HG02571 (cell line): ENCODE measurements at regions not wholly inside any gene's neighbourhood (a gene's known extent, or its start where the extent isn't known, plus 50 kb on each side); places are given as distances from the start of the nearest gene placed in this dataset.

Source experiments
- ATAC-seq: cut with Tn5 transposase; IDR thresholded peaks from one replicate; pipeline ENCODE4 v1.9.1; 2021; ENCODE audit warnings: mild to moderate bottlenecking, moderate library complexity; ENCODE audit not compliant: unreplicated experiment

DNA sequence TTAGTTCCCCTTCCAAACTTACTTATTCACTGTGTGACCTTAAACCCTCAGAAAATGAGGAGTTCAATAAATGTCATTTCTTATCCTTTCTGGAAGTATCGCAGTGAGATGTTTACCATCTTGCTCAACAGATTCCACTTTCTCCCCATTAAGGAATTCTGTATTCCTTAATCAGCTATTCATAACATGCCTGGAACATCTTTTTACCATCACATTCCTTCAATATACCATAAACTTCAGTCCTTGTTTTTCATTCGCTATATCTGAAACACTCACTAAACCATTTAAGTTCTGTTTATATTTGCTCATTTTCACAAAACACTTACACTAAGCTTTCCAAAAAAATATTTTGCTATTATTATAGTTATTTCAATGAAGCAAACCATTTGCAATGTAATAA lies 1158.6 kb downstream of the CDH12 start:
- ATAC-seq = no peak

DNA sequence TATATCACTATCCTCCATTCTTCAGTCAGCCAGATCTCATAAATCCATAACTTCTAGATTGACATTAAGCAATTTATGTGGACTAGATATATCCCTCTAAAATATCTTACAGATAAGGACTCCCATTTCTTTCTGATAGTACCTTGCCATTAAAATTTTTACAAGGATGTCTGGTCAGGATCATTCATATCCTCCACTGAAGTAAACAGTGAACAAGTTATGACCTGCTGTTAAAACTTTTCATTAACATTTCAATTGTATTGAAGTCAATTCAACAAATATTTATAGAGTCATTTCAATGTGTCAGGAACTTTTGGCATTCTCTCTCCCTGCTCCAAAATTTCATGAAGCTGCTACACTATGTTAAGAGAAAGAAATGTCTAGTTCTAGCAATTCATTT lies 1159.6 kb downstream of the CDH12 start:
- no peak for ATAC-seq

DNA sequence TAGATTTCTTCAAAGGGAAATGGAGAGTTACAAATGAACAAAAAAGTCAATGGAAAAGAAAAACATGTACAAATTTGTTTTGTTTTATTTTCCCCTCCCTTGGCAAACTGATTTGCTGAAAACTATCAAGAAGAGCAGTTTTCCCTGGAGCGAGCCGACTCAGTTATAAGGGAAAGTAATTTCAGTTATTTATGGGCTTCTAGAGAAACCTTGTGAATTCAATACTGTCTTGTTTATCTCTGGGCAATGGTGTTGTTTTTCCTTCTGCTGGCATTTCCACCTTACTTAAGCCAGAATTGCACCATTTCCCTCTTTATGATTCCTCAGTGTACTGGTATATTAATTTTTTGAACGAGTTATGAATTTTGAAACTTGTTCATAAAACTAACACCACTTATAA lies 1163.6 kb downstream of the CDH12 start:
- ATAC-seq = no peak

DNA sequence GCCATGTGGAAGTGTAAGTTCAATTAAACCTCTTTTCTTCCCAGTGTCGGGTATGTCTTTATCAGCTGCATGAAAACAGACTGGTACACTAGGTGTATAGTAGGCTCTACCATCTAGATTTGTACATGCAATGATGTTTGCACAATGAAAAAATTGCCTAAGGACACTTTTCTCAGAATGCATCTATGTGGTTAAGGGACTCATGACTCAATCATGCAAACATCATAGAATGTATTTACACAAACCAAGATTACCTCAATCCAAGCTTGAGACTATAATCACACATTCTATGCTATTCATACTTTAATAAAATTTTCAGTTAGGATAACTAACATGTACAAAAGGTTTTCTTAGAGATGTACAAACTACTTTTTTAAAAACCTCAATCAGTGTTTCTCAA lies 1164.5 kb downstream of the CDH12 start:
- ATAC-seq = no peak

DNA sequence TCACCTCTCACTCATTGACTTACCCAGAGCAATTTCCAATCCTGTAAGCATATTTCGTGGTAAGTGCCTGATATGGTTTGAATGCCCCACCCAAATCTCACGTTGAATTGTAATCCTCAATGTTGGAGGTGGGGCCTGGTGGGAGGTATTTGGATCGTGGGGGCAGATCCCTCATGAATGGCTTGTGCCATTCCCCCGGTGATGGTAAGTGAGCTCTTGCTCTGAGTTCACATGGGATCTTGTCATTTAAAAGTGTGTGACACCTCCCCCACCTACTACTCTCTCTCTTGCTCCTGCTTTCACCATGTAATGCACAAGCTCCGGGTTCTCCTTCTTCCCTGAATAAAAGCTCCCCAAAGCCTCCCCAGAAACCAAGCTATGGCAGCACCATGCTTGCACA lies 1165.5 kb downstream of the CDH12 start:
- ATAC-seq = no peak

DNA sequence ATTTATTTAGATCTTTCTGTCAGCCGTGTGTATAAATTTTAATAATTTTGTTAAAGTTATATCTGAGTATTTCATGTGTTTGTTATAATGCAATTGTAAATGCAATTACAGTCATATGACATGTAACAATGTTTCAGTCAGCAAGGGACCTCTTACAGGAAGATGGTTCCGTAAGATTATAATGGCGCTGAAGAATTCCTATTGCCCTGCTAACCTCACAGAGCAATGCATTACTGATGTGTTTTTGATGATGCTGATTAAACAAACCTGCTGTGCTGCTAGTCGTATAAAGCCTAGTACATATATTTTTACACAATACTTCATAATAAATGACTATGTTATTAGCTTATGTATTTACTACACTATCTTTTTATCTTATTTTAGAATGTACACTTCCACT lies 1166.4 kb downstream of the CDH12 start:
- no peak for ATAC-seq

DNA sequence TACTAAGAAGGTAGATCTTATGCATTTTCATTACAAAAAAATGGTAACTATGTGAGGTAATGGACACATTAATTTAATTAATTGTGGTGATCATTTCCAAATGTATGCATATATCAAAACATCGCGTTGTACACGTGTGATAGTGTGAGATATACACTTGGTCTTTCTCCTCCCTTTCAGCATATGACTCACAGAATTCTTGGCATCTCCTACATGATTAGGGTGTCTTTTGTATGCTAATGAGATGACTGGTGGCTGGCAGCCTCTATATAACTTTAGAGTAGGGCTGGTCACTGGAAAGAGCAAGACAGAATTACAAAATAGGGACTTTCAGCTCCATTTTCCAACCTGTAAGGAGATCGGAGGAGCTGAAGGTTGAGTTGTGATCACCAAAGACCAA lies 1167.6 kb downstream of the CDH12 start:
- no peak for ATAC-seq

DNA sequence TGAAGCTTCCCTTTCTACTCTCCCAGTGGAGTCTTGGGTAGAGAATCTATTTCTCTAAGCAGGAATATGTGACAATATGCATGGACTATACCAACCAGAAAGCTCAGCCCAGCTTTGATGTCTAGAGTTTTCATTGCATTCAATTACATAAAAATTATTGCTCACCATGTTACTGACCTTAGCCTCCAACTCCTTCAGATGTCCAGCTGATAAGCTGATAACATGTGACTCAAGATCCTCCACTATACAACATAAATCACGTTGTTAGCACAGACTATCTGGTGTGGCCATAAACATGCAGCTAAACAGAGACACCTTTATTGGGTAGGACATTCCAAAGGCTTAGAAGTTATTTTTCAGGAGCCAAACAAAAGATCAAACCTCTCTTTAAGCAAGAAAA lies 1168.2 kb downstream of the CDH12 start:
- no peak for ATAC-seq

DNA sequence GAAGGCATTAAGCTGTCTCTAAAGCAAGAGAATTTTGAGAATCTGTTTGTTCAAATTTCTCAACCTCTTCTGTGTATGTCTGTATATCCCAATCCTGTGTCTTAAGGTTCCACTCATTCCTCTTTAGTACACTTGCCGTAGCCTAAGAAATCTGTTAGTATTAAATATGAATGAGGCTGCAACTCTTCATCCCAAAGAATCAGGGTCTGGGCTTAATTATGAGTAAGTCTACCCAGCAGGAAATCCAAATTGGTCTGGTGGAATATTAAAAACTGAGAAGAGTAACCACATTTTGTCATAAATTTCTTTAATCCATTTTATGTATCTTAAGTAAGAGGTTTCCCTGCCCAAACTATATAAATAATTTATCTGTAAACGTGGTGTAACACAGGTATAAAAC lies 1171.2 kb downstream of the CDH12 start:
- no peak for ATAC-seq

DNA sequence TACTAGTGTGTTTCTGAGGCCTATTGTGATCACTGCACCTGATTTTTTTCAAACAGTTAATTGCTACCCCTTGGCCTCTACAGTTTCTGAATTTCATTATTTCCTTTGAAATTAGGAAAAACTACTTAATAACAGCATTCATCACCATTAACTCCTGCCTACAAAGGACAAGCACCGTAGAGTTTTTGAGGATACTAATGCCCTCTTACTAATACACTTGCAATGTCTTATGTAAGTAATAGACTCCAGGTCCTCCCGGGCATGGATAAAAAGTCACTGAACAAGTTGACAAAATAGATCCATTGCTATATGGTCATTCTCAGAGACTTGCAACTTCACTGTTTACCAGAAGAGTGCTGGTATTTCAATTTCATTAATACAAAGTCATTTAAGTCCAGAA lies 1172.5 kb downstream of the CDH12 start:
- ATAC-seq = no peak

DNA sequence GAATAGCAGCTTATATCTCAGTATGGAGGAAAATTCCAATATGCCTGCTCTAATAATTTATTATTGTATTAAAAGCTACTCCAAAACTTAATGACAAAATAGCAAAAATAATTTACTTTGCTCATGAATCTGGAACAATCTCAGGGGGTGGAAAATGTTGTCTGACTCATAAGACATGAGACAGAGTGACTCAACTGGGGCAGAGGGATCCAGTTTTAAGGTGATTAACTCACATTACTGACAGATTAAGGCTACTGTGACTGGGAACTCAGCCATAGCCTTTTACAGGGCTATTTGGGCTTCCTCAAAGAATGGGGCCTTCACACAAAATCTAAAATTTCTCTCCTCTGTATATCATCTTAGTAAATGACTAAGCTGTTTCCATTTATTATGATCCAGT lies 1172.9 kb downstream of the CDH12 start:
- ATAC-seq = no peak

DNA sequence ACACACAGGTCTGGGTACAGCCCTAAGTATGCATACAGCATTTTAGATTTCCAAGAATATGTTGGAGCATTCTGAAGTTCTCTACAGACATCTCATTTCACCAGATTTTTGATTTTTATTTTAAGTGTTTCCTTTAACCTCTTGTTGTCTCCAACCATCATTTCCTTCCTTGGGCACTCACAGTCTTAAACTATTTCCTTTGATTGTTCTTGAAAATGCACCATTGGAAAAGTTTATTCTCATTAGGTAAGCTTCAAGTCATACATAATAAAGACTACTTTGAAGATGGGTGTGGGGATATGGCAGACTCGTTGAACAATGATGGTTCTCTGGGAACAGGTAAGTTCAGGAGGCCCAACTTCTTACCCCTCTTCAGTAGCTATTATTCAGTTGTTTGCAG lies 1174.6 kb downstream of the CDH12 start:
- ATAC-seq = no peak

DNA sequence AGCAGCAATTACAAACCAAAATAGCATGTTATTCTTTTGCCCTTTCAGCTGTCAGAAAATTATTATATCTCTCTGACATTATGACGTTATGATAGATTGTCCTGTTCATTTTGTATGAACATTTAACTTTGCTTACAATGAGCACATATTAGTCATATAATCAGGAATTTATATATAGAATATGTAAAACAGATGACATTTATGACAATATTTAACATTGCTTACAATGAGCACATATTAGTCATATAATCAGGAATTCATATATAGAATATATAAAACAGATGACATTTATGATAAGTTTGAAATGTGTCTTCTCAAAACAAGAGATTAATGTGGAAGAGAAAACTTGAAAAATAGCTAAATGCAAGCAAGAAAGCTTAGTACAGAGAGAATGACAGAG lies 1180.2 kb downstream of the CDH12 start:
- ATAC-seq = no peak

DNA sequence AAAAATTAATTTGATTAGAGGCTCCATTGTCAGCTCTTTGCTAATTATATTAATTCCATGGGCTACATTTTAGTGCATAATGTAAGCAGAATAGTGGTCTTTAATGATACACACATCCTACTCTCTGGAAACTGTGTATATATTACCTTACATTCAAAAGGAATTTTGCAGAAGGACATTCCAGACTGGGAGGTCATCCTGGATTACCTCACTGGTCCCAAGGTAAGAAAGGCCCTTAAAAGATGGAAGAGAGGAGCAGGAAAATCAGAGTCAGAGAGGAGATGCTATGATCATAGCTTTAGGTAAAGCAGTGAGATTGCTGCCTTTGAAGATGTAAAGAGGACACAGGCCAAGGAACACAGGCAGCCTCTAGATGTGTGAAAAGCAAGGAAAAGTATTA lies 1180.8 kb downstream of the CDH12 start:
- no peak for ATAC-seq

DNA sequence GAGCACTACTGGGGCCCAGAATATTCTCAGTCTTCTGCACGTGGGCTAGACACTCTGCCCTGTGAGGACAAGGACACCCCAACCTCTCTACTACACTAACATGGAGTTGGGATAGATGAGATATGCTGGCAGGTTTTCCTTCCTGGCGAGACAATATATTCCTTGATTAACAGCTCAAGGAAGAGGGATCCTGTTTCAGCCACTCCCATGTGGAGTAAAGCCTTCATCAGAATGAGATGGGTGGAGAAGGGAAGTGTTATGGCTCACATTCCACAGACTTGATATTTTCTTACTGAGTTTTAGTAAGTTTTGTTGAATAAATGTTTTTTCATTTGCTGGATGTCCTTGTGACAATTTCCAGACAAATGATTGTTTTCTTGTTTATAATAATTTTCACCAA lies 1187.6 kb downstream of the CDH12 start:
- ATAC-seq = no peak

DNA sequence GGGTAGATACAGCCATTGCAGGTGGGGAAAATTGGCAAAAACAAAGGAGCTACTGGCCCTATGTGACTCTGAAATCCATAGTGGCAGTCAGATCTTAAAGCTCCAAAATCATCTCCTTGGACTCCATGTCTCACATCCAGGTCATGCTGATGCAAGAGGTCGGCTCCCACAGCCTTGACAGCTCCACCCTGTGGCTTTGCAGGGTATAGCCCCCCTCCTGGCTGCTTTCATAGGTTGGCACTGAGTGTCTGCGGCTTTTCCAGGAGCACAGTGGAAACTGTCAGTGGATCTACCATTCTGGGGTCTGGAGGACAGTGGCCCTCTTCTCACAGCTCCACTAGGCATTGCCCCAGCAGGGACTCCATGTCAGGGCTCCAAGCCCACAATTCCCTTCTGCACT lies 1190.1 kb downstream of the CDH12 start:
- ATAC-seq = no peak

DNA sequence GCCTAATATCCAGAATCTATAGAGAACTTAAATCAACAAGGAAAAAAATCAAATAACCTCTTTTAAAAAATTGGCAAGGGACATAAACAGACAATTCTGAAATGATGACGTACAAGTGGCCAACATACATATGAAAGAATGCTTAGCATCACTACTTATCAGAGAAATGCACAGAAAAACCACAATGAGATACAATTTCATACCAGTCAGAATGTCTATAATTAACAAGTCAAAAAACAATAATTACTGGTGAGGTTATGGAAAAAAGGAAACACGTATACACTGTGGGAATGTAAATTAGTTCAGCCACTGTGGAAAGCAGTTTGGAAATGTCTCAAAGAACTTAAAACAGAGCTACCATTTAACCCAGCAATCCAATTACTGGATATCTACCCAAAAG lies 1192.0 kb downstream of the CDH12 start:
- no peak for ATAC-seq

DNA sequence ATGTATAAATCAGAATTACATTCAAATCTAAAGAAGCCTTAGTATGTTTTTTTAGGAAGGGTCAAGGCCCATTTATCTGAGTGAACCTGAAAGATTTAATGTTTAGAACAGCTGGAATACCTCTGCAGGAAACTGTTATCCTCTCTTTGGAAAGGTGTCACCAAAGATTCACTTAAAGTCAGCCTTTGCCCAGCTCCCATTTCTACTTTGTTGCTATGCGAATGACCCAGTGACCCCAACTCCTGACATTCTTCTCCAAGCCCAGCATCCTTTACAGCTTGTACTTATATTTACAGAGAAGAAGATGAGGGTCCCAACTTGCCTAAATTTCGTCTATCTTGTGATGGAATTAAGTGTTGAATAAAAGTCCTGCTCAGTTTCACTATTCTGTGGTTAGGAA lies 1198.6 kb downstream of the CDH12 start:
- no peak for ATAC-seq

DNA sequence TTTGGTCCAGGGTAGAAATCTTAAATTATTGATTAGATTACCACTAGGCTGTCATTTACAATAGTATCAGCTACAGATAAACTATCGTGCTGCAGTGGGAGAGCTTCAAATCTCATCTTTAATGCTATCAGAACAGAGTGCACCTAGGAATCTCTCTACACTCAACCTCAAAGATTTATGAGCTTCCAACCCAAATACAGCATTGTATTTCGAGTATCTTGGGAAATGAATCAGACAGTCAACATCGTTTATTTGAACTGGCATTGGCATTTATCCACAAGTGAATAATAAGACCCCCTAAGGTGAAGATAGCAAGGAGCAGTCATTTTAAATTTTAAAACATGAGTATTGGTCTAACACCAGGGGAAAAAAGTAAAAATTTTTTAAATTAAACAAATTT lies 1203.2 kb downstream of the CDH12 start:
- ATAC-seq = no peak

DNA sequence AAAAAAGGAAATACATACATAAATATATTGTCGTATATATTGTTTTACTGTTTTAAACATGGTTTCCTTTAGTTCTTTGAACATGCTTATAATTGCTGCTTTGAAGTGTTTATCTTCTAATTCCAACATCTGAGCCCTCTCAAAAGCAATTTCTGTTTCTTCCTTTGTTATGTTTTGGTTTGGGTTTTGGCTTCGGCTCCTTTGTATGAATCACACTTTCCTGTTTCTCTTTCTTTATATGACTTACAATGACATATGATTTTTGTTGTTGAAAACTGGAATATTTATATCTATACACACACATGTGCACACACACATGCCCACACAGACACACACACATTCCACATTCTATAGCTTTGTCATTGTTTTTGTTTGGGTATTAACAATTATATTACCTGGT lies 1206.7 kb downstream of the CDH12 start:
- ATAC-seq = no peak

DNA sequence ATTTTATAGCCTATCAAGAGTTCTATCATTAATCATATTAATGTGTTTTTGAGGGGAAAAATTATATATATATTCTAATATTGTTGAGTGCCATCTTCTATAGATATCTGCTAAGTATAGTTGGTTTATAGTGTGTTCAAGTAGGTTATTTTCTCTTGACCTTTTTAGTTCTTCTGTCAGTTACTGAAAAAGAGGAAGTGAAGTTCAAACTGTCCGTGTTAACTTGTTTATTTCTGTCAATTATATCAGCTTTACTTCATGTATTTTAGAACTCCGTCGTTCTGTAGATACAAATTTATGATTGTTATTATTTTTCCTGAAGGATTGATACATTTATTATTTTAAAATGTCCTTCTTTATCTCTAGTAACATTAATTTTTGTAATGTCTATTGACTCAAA lies 1209.1 kb downstream of the CDH12 start:
- no peak for ATAC-seq

DNA sequence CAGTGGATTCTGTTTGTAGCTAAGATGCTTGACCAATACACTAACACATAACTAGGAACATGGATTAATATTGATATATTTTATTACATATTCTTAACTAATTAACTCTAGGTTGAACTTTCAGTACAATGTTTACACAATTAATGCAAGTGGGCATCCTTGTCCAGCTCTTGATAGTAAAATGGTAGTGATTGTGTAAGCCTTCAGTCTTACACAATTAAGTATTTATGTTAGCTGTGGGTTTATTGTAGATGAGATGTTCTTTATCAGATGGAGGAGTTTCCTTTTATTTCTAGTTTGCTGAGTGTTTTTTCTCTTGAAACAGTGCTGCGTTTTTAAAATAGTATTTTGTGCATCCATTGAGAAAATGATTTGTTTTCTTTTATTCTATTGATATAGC lies 1210.8 kb downstream of the CDH12 start:
- ATAC-seq = no peak

DNA sequence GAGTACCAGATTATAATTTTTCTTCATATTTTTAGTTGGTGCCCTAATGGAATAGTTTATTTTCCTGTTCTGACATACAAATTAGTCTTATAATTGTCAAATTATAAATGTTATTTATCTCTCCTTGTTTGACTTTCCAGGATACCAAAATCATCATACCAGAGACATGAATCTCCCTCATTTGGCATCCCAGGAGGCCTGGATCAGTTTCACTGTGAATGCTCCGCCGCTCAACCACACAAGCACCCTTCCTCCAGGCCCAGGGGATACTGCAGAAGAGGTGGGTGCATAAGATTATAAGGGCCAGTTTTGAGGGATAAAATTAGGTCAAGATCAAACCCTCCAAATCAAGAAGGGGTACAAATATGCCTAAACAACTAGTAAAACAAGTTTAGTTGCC lies 1229.3 kb downstream of the CDH12 start:
- ATAC-seq = no peak

DNA sequence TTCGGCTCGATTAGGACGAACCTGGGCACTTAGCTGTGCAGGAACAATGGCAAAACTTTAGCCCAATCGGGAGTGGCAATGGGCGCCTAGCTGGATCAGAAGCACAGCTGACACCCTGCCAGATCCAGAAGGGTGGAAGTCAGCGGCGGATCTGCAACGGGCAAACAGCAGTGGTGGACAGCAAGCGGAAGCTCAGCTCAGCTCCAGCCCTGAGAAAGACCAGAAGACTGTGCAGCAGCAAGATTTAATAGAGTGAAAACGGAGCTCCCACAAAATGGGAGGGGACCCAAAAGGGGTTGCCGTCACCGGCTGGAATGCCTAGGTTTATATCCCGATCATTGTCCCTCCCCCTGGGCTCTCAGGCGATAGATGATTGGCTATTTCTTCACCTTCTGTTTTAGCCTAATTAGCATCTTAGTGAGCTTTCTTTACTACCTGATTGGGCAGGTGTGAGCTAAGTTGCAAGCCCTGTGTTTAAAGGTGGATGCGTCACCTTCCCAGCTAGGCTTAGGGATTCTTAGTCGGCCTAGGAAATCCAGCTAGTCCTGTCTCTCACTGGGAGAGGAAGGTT lies 1237.9 kb downstream of the CDH12 start:
- ATAC-seq = no peak
